Mesodermal cell (in vitro differentiated cells): ENCODE measurements at regions not wholly inside any gene's neighbourhood (a gene's known extent, or its start where the extent isn't known, plus 50 kb on each side); places are given as distances from the start of the nearest gene placed in this dataset.
A peak's percentile ranks its signal among the peaks of the same experiment; 100 is the strongest.
"Not testable (repeated sequence)": the region's sequence is repeated elsewhere in the genome, so short reads cannot be mapped to it uniquely, and the experiment has no call there.

Experiments
- H3K27ac ChIP-seq: 2 replicates; pipeline ENCODE4 v1.7.0; 2013; ENCODE audit warnings: mild to moderate bottlenecking, low read depth, low read length, moderate library complexity; ENCODE audit not compliant: severe bottlenecking
- H3K36me3 ChIP-seq: 2 replicates; pipeline ENCODE4 v1.7.1; 2013; ENCODE audit warnings: mild to moderate bottlenecking, low read length, moderate library complexity; ENCODE audit not compliant: control insufficient read depth, insufficient read depth
- H3K4me1 ChIP-seq: one replicate; pipeline ENCODE4 v1.7.1; 2013; ENCODE audit warnings: mild to moderate bottlenecking, low read length; ENCODE audit not compliant: insufficient read depth, control insufficient read depth, poor library complexity, severe bottlenecking
- H3K4me3 ChIP-seq: 2 replicates; pipeline ENCODE4 v1.7.0; 2013; ENCODE audit warnings: low read length, control low read depth, mild to moderate bottlenecking; ENCODE audit not compliant: insufficient read depth, poor library complexity, severe bottlenecking; ENCODE audit errors: extremely low read depth
- H3K9me3 ChIP-seq: 2 replicates; pipeline ENCODE4 v1.7.1; 2013; ENCODE audit warnings: mild to moderate bottlenecking, low read length, moderate library complexity; ENCODE audit not compliant: control insufficient read depth
- WGBS, 2 experiments: methylation state at CpG; one replicate each; pipeline ENCODE4 v1.1.5; 2013; ENCODE audit warnings: missing lambda C conversion rate in 2 of 2; ENCODE audit not compliant: insufficient coverage in 2 of 2; 5-methylcytosine and 5-hydroxymethylcytosine counted together

GRCh38 chr16:59111280-59111679 is 377.2 kb upstream of the GOT2 start:
- no peak overlapping the region for H3K27ac ChIP-seq
- H3K4me1 ChIP-seq: no peaks in the 10 kb centered on the region
- H3K9me3 ChIP-seq: no peaks in the 10 kb centered on the region

GRCh38 chr16:59108374-59108773 is 374.3 kb upstream of the GOT2 start:
- no peak overlapping the region for H3K4me3 ChIP-seq
- no peaks in the 10 kb centered on the region for H3K4me1 ChIP-seq
- no CpG with 5 or more reads among the region's 2 CpGs for WGBS, 2 experiments
- H3K36me3 ChIP-seq: no peaks in the 10 kb centered on the region
- no peaks in the 10 kb centered on the region for H3K9me3 ChIP-seq
- no peak overlapping the region for H3K27ac ChIP-seq

More at GRCh38 chr16:59111280-59111679, 377.2 kb upstream of the GOT2 start:
- Histone ChIP-seq H3K36me3 (no peaks in the 10 kb centered on the region), H3K4me3 (no peak overlapping the region)

- WGBS, 2 experiments: 82 to 92% methylated on average over 4 to 8 of the region's 9 CpGs
- H3K4me1 ChIP-seq, H3K27ac ChIP-seq, H3K9me3 ChIP-seq, H3K36me3 ChIP-seq, H3K4me3 ChIP-seq: not testable (repeated sequence)
These were observed 362.6 kb upstream of the GOT2 start for GRCh38 chr16:59096682-59097081.

GRCh38 chr16:59090541-59090940 is 356.4 kb upstream of the GOT2 start:
- H3K4me1 ChIP-seq: no peaks in the 10 kb centered on the region
- no peak overlapping the region for H3K4me3 ChIP-seq
- WGBS, 2 experiments: 80% methylated on average over 1 of the region's 1 CpG; no CpG with 5 or more reads in 1 of the 2 experiments
- no peak overlapping the region for H3K27ac ChIP-seq
- H3K9me3 ChIP-seq: no peaks in the 10 kb centered on the region
- H3K36me3 ChIP-seq: no peaks in the 10 kb centered on the region

GRCh38 chr16:59088431-59088830 is 354.3 kb upstream of the GOT2 start:
- no peaks in the 10 kb centered on the region for H3K4me1 ChIP-seq
- H3K27ac ChIP-seq: no peak overlapping the region
- H3K4me3 ChIP-seq: no peak overlapping the region
- no peaks in the 10 kb centered on the region for H3K36me3 ChIP-seq
- WGBS, 2 experiments: 93 to 97% methylated on average over 6 to 7 of the region's 8 CpGs
- no peaks in the 10 kb centered on the region for H3K9me3 ChIP-seq

- Histone ChIP-seq H3K9me3 (no peaks in the 10 kb centered on the region), H3K27ac (no peak overlapping the region), H3K36me3 (no peaks in the 10 kb centered on the region), H3K4me3 (no peak overlapping the region), H3K4me1 (no peaks in the 10 kb centered on the region)
- WGBS, 2 experiments: 80% methylated on average over 2 of the region's 3 CpGs; no CpG with 5 or more reads in 1 of the 2 experiments
These were observed 353.5 kb upstream of the GOT2 start for GRCh38 chr16:59087641-59088040.

GRCh38 chr16:59067205-59067604 is 333.1 kb upstream of the GOT2 start:
- 88 to 90% methylated on average over 1 of the region's 1 CpG for WGBS, 2 experiments

GRCh38 chr16:59060207-59060606 is 326.1 kb upstream of the GOT2 start:
- Histone ChIP-seq H3K36me3 (no peaks in the 10 kb centered on the region), H3K9me3 (no peaks in the 10 kb centered on the region), H3K4me3 (no peak overlapping the region), H3K27ac (no peak overlapping the region), H3K4me1 (no peaks in the 10 kb centered on the region)
- WGBS, 2 experiments: 75% methylated on average over 1 of the region's 1 CpG; no CpG with 5 or more reads in 1 of the 2 experiments

More at GRCh38 chr16:59067205-59067604, 333.1 kb upstream of the GOT2 start:
- Histone ChIP-seq H3K9me3 (no peaks in the 10 kb centered on the region), H3K4me3 (no peak overlapping the region), H3K36me3 (no peaks in the 10 kb centered on the region), H3K27ac (peak overlapping the region; percentile 75), H3K4me1 (no peaks in the 10 kb centered on the region)

GRCh38 chr16:59058250-59058649 is 324.1 kb upstream of the GOT2 start:
- Histone ChIP-seq H3K9me3 (no peaks in the 10 kb centered on the region), H3K4me3 (no peak overlapping the region), H3K27ac (no peak overlapping the region), H3K36me3 (no peaks in the 10 kb centered on the region), H3K4me1 (no peaks in the 10 kb centered on the region)
- 92 to 100% methylated on average over 2 of the region's 2 CpGs for WGBS, 2 experiments

GRCh38 chr16:59053911-59054310 is 319.8 kb upstream of the GOT2 start:
- no peak overlapping the region for H3K4me3 ChIP-seq
- WGBS, 2 experiments: 88 to 93% methylated on average over 2 of the region's 3 CpGs

GRCh38 chr16:59052231-59052630 is 318.1 kb upstream of the GOT2 start:
- Histone ChIP-seq H3K9me3 (no peaks in the 10 kb centered on the region), H3K27ac (no peak overlapping the region), H3K4me3 (no peak overlapping the region), H3K4me1 (peaks cover 2% of the 10 kb centered on the region), H3K36me3 (no peaks in the 10 kb centered on the region)
- WGBS, 2 experiments: 97 to 100% methylated on average over 5 of the region's 5 CpGs

More at GRCh38 chr16:59053911-59054310, 319.8 kb upstream of the GOT2 start:
- peaks cover 2% of the 10 kb centered on the region for H3K4me1 ChIP-seq
- H3K36me3 ChIP-seq: no peaks in the 10 kb centered on the region
- H3K27ac ChIP-seq: no peak overlapping the region
- H3K9me3 ChIP-seq: no peaks in the 10 kb centered on the region
